ENCODE measurements at regions not wholly inside any gene's neighbourhood (a gene's known extent, or its start where the extent isn't known, plus 50 kb on each side); places are given as distances from the start of the nearest gene placed in this dataset.
"Not testable (repeated sequence)": the region's sequence is repeated elsewhere in the genome, so short reads cannot be mapped to it uniquely, and the experiment has no call there.

- Histone ChIP-seq H3K36me3 (ENCODE audit: insufficient read depth, insufficient read length, low read length) (no peaks in the 10 kb centered on the region), H3K4me3 (ENCODE audit: insufficient read length, low read depth) (no peak overlapping the region), H3K9me3 (ENCODE audit: insufficient read depth, low read length) (no peaks in the 10 kb centered on the region), H3K4me1 (ENCODE audit: insufficient read depth, insufficient read length) (no peaks in the 10 kb centered on the region), H3K27me3 (ENCODE audit: insufficient read depth, insufficient read length) (no peaks in the 10 kb centered on the region), H3K9ac (ENCODE audit: insufficient read length, low read depth) (no peak overlapping the region)
- no peak for TF ChIP-seq SUZ12 (IDR thresholded peaks at IDR 0.05; ENCODE audit: extremely low read depth, insufficient read depth, insufficient read length)
- no peak for TF ChIP-seq ZNF274 (IDR thresholded peaks at IDR 0.05; ENCODE audit: low read depth, low read length)
- no peak for TF ChIP-seq YY1 (IDR thresholded peaks at IDR 0.05; ENCODE audit: insufficient read depth, insufficient read length)
- DNase-seq (ENCODE audit: low read depth, low spot score) = no peak
These were observed 150.2 kb upstream of the LRRC3B start for GRCh38 chr3:26472345-26472744.

DNA sequence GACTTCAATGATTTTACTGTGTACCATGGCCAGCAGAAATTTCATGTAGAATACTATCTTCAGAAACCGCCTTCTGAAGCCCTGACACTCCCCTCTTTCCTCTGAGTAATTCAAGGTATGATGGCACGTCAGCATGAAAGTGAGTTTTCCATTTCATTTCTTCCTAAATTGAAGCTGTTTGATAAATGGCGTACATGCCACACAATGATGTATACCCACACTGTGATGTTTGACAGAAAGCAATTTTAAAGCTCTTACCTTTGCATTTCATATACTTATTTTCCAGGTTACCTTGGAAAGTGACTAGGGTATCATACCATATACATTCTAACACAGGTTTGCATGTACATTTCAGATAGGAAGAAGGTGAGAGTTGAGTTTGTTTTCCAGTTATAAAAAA lies 147.9 kb upstream of the LRRC3B start:
- TF ChIP-seq YY1 (IDR thresholded peaks at IDR 0.05; ENCODE audit: insufficient read depth, insufficient read length) (no peak), SUZ12 (IDR thresholded peaks at IDR 0.05; ENCODE audit: extremely low read depth, insufficient read depth, insufficient read length) (no peak), ZNF274 (IDR thresholded peaks at IDR 0.05; ENCODE audit: low read depth, low read length) (no peak)
- DNase-seq (ENCODE audit: low read depth, low spot score) = no peak
- Histone ChIP-seq H3K9ac (ENCODE audit: insufficient read length, low read depth) (no peak overlapping the region), H3K9me3 (ENCODE audit: insufficient read depth, low read length) (no peaks in the 10 kb centered on the region), H3K27me3 (ENCODE audit: insufficient read depth, insufficient read length) (no peaks in the 10 kb centered on the region), H3K4me3 (ENCODE audit: insufficient read length, low read depth) (no peak overlapping the region), H3K4me1 (ENCODE audit: insufficient read depth, insufficient read length) (no peaks in the 10 kb centered on the region), H3K36me3 (ENCODE audit: insufficient read depth, insufficient read length, low read length) (no peaks in the 10 kb centered on the region)

DNA sequence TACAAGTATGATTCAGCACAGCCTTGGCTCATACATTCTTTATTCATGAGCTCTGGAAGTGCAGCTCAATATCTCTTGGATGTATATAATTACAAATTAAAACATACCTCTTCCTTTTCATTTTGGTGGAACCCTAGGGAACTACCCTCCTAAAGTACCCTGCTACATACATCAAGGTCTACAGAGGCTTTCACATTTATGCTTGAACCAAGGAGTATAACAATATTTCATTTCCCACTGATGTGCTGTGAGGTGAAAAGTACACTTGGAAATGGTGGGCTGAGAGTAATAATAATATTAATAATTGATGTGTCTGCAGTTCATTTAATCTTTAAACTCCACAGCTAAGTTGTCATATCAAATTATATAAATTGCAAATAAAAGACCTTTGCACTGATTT lies 142.2 kb upstream of the LRRC3B start:
- Histone ChIP-seq H3K9ac (ENCODE audit: insufficient read length, low read depth) (no peak overlapping the region), H3K9me3 (ENCODE audit: insufficient read depth, low read length) (no peaks in the 10 kb centered on the region), H3K4me1 (ENCODE audit: insufficient read depth, insufficient read length) (no peaks in the 10 kb centered on the region), H3K4me3 (ENCODE audit: insufficient read length, low read depth) (no peak overlapping the region), H3K36me3 (ENCODE audit: insufficient read depth, insufficient read length, low read length) (no peaks in the 10 kb centered on the region), H3K27me3 (ENCODE audit: insufficient read depth, insufficient read length) (no peaks in the 10 kb centered on the region)
- TF ChIP-seq ZNF274 (IDR thresholded peaks at IDR 0.05; ENCODE audit: low read depth, low read length) = no peak
- no peak for TF ChIP-seq SUZ12 (IDR thresholded peaks at IDR 0.05; ENCODE audit: extremely low read depth, insufficient read depth, insufficient read length)
- TF ChIP-seq YY1 (IDR thresholded peaks at IDR 0.05; ENCODE audit: insufficient read depth, insufficient read length) = no peak
- no peak for DNase-seq (ENCODE audit: low read depth, low spot score)

DNA sequence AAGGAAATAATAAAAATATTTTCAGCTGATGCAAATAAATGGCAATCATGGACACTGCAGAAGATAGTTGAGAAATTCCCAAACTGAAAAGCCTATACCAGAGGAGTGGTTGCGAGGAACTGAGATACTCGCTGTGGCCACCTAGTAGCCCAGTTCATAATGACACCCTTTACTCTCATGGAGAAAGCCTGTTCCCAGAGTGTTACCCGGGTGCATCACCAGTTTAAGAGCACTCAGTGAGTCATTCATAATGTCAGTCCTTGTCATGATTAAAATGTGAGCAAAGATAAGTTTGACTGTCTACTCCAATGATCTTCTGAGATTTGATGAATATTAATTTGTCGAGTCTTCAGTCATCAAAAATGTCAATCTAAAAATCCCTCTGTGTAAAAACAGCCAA lies 138.4 kb upstream of the LRRC3B start:
- DNase-seq (ENCODE audit: low read depth, low spot score) = peak; percentile 49
- H3K9ac ChIP-seq (ENCODE audit: insufficient read length, low read depth) = no peak overlapping the region

GRCh38 chr3:26498271-26498670 lies 124.3 kb upstream of the LRRC3B start:
- no peak overlapping the region for H3K9ac ChIP-seq (ENCODE audit: insufficient read length, low read depth)
- no peaks in the 10 kb centered on the region for H3K36me3 ChIP-seq (ENCODE audit: insufficient read depth, insufficient read length, low read length)
- H3K4me3 ChIP-seq (ENCODE audit: insufficient read length, low read depth) = no peak overlapping the region
- no peak for DNase-seq (ENCODE audit: low read depth, low spot score)
- H3K9me3 ChIP-seq (ENCODE audit: insufficient read depth, low read length) = no peaks in the 10 kb centered on the region
- TF ChIP-seq SUZ12 (IDR thresholded peaks at IDR 0.05; ENCODE audit: extremely low read depth, insufficient read depth, insufficient read length) (no peak), YY1 (IDR thresholded peaks at IDR 0.05; ENCODE audit: insufficient read depth, insufficient read length) (no peak), ZNF274 (IDR thresholded peaks at IDR 0.05; ENCODE audit: low read depth, low read length) (no peak)
- H3K27me3 ChIP-seq (ENCODE audit: insufficient read depth, insufficient read length) = no peaks in the 10 kb centered on the region
- H3K4me1 ChIP-seq (ENCODE audit: insufficient read depth, insufficient read length) = no peaks in the 10 kb centered on the region

More for the DNA sequence above, 138.4 kb upstream of the LRRC3B start:
- Histone ChIP-seq H3K36me3 (ENCODE audit: insufficient read depth, insufficient read length, low read length) (no peaks in the 10 kb centered on the region), H3K27me3 (ENCODE audit: insufficient read depth, insufficient read length) (no peaks in the 10 kb centered on the region), H3K4me3 (ENCODE audit: insufficient read length, low read depth) (no peak overlapping the region), H3K9me3 (ENCODE audit: insufficient read depth, low read length) (no peaks in the 10 kb centered on the region), H3K4me1 (ENCODE audit: insufficient read depth, insufficient read length) (no peaks in the 10 kb centered on the region)
- no peak for TF ChIP-seq SUZ12 (IDR thresholded peaks at IDR 0.05; ENCODE audit: extremely low read depth, insufficient read depth, insufficient read length)
- TF ChIP-seq YY1 (IDR thresholded peaks at IDR 0.05; ENCODE audit: insufficient read depth, insufficient read length) = no peak

GRCh38 chr3:26505399-26505798 lies 117.2 kb upstream of the LRRC3B start:
- no peak overlapping the region for H3K4me3 ChIP-seq (ENCODE audit: insufficient read length, low read depth)
- TF ChIP-seq SUZ12 (IDR thresholded peaks at IDR 0.05; ENCODE audit: extremely low read depth, insufficient read depth, insufficient read length) = no peak
- TF ChIP-seq ZNF274 (IDR thresholded peaks at IDR 0.05; ENCODE audit: low read depth, low read length) = no peak
- TF ChIP-seq YY1 (IDR thresholded peaks at IDR 0.05; ENCODE audit: insufficient read depth, insufficient read length) = no peak

GRCh38 chr3:26514445-26515029 lies 108.0 kb upstream of the LRRC3B start:
- not testable (repeated sequence) for H3K4me1 ChIP-seq (ENCODE audit: insufficient read depth, insufficient read length); H3K4me3 ChIP-seq (ENCODE audit: insufficient read length, low read depth); H3K9ac ChIP-seq (ENCODE audit: insufficient read length, low read depth); DNase-seq (ENCODE audit: low read depth, low spot score); H3K36me3 ChIP-seq (ENCODE audit: insufficient read depth, insufficient read length, low read length); H3K27me3 ChIP-seq (ENCODE audit: insufficient read depth, insufficient read length)
- peaks cover 13% of the 10 kb centered on the region; the same call in 1 of the 2 replicates for H3K9me3 ChIP-seq (ENCODE audit: insufficient read depth, low read length)

More at GRCh38 chr3:26505399-26505798, 117.2 kb upstream of the LRRC3B start:
- Histone ChIP-seq H3K4me1 (ENCODE audit: insufficient read depth, insufficient read length) (no peaks in the 10 kb centered on the region), H3K27me3 (ENCODE audit: insufficient read depth, insufficient read length) (no peaks in the 10 kb centered on the region), H3K36me3 (ENCODE audit: insufficient read depth, insufficient read length, low read length) (no peaks in the 10 kb centered on the region), H3K9me3 (ENCODE audit: insufficient read depth, low read length) (no peaks in the 10 kb centered on the region), H3K9ac (ENCODE audit: insufficient read length, low read depth) (no peak overlapping the region)
- DNase-seq (ENCODE audit: low read depth, low spot score) = no peak

Data from NT2/D1 (cell line).